H1 (cell line): ENCODE measurements at regions not wholly inside any gene's neighbourhood (a gene's known extent, or its start where the extent isn't known, plus 50 kb on each side); places are given as distances from the start of the nearest gene placed in this dataset.

Source experiments
- JUND ChIP-seq: IDR thresholded peaks from 2 replicates; pipeline ENCODE4 v1.6.1; 2011; ENCODE audit warnings: mild to moderate bottlenecking, improper control_type of control experiment, low read length
- MAFK ChIP-seq: IDR thresholded peaks from 2 replicates; pipeline ENCODE4 v1.6.1; 2012; ENCODE audit warnings: low read depth, mild to moderate bottlenecking, improper control_type of control experiment, low read length
- NRF1 ChIP-seq: IDR thresholded peaks from 2 replicates; pipeline ENCODE4 v1.6.1; 2011; ENCODE audit warnings: mild to moderate bottlenecking, low read depth, low read length, improper control_type of control experiment
- POLR2AphosphoS5 ChIP-seq: IDR thresholded peaks from 2 replicates; pipeline ENCODE4 v1.6.1; 2011; ENCODE audit warnings: low read depth, low read length
- SIX5 ChIP-seq: IDR thresholded peaks from 2 replicates; pipeline ENCODE4 v1.6.1; 2011; ENCODE audit warnings: mild to moderate bottlenecking, low read depth, low read length
- SUZ12 ChIP-seq: fragments of 200-600 bp; sonication (generic); IDR thresholded peaks from 2 replicates; pipeline ENCODE4 v1.6.1; 2012; ENCODE audit warnings: mild to moderate bottlenecking, inconsistent platforms, low read length, moderate library complexity, mixed read lengths
- TBP ChIP-seq: IDR thresholded peaks from 2 replicates; pipeline ENCODE4 v1.6.1; 2011; ENCODE audit warnings: low read depth, low read length, improper control_type of control experiment

DNA sequence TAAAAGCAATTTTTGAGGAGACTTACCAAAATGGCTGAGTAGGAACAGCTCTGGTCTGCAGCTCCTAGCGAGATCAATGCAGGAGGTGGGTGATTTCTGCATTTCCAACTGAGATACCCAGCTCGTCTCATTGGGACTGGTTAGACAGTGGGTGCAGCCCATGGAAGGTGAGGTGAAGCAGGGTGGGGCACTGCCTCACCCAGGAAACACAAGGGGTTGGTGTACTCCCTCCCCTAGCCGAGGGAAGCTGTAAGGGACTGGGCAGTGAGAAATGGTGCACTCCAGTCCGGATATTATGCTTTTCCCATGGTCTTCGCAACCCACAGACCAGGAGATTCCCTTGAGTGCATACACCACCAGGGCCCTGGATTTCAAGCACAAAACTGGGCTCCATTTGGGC is 419.0 kb downstream of the NUP35 start:
- TF ChIP-seq POLR2AphosphoS5 (no peak), SUZ12 (no peak), JUND (no peak), MAFK (no peak), TBP (no peak), SIX5 (no peak), NRF1 (no peak)
